ES-I3 (cell line): ENCODE measurements at regions not wholly inside any gene's neighbourhood (a gene's known extent, or its start where the extent isn't known, plus 50 kb on each side); places are given as distances from the start of the nearest gene placed in this dataset.

ENCODE experiments used
- H3K36me3 ChIP-seq: 2 replicates; pipeline ENCODE4 v1.6.1; 2013; ENCODE audit warnings: mild to moderate bottlenecking, low read length, control low read depth, moderate library complexity; ENCODE audit not compliant: insufficient read depth
- H3K4me1 ChIP-seq: 2 replicates; pipeline ENCODE4 v1.6.1; 2013; ENCODE audit warnings: mild to moderate bottlenecking, control low read depth, low read length; ENCODE audit not compliant: insufficient read depth
- H3K9ac ChIP-seq: 2 replicates; pipeline ENCODE4 v1.6.1; 2013; ENCODE audit warnings: low read depth, mild to moderate bottlenecking, low read length, moderate library complexity
- H3K9me3 ChIP-seq: 2 replicates; pipeline ENCODE4 v1.6.1; 2013; ENCODE audit warnings: mild to moderate bottlenecking, low read length, moderate library complexity; ENCODE audit not compliant: control insufficient read depth, insufficient read depth

DNA sequence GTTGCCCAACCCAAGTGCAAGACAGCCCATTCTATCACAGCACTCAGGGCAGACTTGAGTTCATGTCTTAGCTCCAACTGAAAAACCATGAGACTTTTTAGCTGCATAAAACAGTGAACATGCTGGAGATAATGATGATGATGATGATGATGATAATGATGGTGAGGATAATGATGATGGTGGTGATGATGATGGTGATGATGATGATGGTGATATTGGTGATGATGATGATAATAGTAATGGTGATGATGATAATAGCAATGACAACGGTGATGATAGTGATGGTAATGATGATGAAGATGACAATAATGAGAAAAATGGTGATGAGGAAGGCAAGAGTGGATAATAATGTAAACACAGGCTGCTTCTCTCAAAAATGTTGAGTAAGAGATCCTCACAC is 576.2 kb downstream of the BCL11B start:
- Histone ChIP-seq H3K9ac (no peak overlapping the region), H3K9me3 (no peaks in the 10 kb centered on the region), H3K4me1 (no peaks in the 10 kb centered on the region), H3K36me3 (no peaks in the 10 kb centered on the region)

DNA sequence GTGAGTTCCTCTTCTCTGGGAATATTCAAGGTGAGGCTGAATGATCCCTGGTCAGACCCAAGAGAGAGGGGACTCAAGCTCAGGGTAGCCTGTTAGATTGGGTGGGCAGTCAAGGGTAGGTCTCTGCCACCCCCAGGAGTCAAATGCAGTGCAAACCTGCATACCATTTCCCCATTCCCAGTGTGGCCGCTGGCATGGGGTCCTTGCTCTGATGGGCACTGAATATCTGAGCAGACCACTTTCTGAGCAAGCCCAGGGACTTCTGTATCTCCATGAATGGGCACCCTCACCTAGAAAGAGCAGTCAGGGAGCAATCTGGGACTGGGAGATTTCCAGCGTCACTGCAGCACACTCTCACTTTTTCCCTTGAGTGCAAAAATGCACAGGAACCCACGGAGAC is 573.7 kb downstream of the BCL11B start:
- Histone ChIP-seq H3K9me3 (no peaks in the 10 kb centered on the region), H3K9ac (no peak overlapping the region), H3K4me1 (no peaks in the 10 kb centered on the region), H3K36me3 (no peaks in the 10 kb centered on the region)

DNA sequence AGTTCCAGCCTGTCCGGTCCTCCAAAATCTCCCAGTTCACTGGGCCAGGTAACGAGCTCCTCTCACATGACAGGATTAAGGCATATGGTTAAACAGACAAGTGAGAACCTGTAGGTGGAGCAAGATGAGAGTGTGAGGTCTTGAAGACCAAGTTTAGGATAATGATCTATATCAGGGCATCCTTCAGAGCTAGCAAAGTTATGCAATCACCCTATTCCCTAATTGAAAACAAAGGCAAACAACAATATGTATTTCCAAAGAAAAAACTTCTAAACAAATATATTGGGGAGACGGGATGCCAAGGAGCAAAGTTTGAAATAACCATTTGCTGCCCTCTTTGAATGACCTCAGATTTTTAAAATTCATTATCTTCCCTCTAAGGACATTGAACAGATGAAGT is 571.2 kb downstream of the BCL11B start:
- Histone ChIP-seq H3K9me3 (no peaks in the 10 kb centered on the region), H3K4me1 (peaks cover 7% of the 10 kb centered on the region; the same call in 1 of the 2 replicates), H3K36me3 (no peaks in the 10 kb centered on the region), H3K9ac (no peak overlapping the region)

DNA sequence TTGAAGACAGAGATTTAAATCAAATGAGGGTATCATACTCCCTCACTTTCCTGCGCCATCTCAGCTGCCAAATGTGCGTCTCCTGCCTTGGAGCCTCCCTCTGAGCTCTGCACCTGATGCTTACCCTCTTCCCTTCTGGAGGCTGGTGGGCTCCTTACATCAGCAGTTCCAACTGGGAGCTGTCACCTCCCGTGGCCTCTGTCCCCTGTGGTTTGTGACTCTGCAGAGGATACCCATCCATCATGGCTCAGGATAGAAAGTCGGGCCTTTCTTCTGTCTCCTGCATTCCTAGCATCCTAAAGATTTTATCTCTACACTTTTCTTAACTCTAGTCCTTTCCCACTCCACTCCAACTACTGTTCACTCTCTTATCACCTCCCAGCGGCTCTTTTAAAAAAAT is 570.6 kb downstream of the BCL11B start:
- Histone ChIP-seq H3K9me3 (no peaks in the 10 kb centered on the region), H3K36me3 (no peaks in the 10 kb centered on the region), H3K4me1 (peaks cover 7% of the 10 kb centered on the region; the same call in 1 of the 2 replicates), H3K9ac (no peak overlapping the region)

DNA sequence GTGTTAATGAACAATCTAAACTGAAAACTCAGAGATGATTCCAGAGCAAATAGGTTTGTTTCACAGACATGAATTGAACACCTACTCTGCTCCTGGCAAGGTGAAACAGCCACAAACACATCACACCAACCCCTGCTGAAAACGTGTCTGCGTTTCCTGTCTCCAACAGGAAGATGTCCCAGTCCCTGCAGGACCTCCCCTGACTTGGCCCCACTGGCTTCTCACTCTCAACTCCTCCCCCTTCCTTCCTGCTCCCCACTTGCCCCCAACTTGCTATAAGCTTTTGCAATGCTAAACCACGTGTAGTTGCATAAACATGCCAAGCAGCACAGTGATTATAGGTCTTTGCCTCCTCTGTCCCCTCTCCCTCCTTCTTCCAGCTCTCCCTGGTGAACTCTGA is 567.6 kb downstream of the BCL11B start:
- no peaks in the 10 kb centered on the region for H3K9me3 ChIP-seq
- H3K36me3 ChIP-seq = no peaks in the 10 kb centered on the region
- H3K4me1 ChIP-seq = peaks cover 7% of the 10 kb centered on the region; the same call in 1 of the 2 replicates
- H3K9ac ChIP-seq = no peak overlapping the region

DNA sequence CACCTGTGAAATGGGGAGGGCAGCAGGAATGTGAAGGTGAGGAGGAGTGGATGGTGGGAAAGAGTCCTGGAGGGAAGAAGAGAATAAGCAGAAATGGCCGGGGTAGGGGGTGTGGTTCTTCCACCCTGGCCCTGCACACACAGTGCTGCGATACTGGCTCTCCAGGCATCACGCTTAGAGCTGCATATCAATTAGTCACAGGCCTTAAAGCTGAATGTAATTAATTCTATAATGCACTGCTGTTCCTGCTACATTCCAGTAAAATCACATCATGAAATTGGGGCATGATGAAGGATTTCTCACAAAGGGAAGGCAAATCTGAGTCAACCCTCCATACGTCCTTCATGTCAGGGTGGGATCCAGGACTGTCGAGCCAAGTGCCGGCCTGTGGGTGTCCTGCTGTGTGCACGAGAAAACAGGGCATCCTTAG is 566.1 kb downstream of the BCL11B start:
- Histone ChIP-seq H3K4me1 (peaks cover 7% of the 10 kb centered on the region; the same call in 1 of the 2 replicates), H3K9ac (no peak overlapping the region), H3K36me3 (no peaks in the 10 kb centered on the region)

DNA sequence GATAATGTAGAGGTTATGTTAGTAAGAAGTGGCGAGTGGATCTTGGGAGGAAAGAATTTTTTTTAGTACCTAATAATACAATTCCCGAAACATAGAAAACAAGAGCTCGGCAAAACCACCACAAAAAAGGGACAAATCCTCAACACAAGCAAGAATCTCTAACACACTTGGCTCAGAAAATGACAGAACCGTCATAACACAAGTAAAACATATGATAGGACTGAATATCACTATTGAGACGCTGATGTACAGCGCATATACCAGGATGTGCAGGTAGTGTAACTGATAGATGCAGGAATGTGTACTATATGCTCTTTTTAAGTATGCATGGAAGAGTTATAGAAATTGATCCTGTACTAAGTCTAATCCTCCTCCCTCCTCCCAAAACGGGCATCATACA is 564.5 kb downstream of the BCL11B start:
- Histone ChIP-seq H3K9me3 (no peaks in the 10 kb centered on the region), H3K36me3 (no peaks in the 10 kb centered on the region)

More for the DNA sequence above, 566.1 kb downstream of the BCL11B start:
- no peaks in the 10 kb centered on the region for H3K9me3 ChIP-seq

DNA sequence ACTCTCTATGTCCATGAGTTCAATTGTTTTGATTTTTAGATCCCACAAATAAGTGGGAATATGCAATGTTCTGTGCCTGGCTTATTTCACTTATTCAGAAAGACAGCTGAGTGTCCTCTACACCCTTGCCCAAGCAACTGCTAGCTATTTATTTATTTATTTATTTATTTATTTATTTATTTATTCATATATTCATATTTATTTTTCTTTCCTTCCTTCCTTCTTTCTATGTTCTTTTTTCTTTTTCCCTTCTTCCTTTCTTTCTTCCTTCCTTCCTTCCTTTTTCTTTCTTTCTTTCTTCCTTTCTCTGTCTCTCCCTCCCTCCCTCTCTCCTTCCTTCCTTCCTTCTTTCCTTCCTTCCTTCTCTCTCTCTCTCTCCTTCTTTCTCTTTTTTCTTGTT is 563.4 kb downstream of the BCL11B start:
- H3K4me1 ChIP-seq = peaks cover 7% of the 10 kb centered on the region; the same call in 1 of the 2 replicates
- H3K36me3 ChIP-seq = no peaks in the 10 kb centered on the region
- no peak overlapping the region for H3K9ac ChIP-seq
- no peaks in the 10 kb centered on the region for H3K9me3 ChIP-seq

More for the DNA sequence above, 564.5 kb downstream of the BCL11B start:
- Histone ChIP-seq H3K9ac (no peak overlapping the region), H3K4me1 (peaks cover 7% of the 10 kb centered on the region; the same call in 1 of the 2 replicates)

DNA sequence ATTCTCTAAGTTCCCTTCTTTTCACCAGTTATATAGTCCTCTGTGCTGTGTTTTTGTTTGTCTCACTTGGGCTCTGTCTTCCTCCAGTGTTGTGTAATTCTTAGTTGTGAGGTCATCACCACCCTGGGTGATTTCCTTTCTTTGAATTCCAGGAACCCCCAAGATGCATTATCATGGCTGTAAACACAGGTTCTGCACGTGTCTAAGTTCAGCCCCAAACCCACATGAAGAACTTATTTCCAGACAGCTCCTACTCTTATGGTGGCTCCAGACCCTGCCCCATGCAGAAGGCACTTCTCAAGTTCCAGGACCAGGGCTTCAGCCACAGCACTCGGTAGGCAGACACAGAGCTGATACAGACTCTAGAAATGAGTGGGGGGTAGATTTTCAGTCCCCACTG is 560.5 kb downstream of the BCL11B start:
- Histone ChIP-seq H3K9ac (no peak overlapping the region; the same call in 1 of the 2 replicates), H3K9me3 (no peaks in the 10 kb centered on the region), H3K36me3 (no peaks in the 10 kb centered on the region), H3K4me1 (no peaks in the 10 kb centered on the region)

DNA sequence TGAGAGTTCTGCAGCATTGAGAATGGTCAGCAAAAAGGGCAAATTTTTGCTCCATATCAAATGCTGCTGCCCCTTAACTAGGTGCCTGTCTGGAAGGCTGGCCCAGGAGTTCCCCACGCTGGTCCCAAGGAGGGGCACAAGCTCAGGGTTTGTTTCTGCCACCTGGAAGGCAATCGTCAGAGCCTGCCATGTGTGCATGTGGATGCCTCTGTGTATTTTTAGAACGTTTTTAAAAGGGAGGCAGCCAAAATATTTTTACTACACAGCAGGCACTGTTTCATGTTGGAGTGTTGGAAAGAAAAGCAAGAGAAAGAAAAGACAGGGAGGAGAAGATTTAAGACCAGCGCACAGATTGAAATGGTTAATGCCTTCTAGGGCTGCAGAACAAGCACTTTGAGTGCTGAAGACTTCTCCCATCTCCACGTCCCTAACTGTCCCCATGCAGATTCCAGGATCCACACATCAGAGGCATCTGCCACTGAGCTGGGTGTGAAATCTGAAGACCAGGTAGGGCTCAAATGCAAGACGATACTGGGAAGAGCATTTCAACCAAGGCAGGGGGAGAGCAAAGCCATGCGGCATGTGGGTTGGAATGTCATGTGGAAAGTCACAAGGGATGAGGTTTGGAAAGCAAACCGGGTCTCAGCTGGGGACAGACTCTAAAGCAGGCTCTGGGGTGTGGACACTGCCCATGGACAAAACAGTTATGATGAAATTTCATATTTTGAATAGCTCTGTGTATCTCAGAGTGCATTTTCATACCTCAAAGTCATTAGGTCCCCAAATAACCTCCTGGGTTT is 557.2 kb downstream of the BCL11B start:
- no peak overlapping the region for H3K9ac ChIP-seq
- no peaks in the 10 kb centered on the region for H3K36me3 ChIP-seq
- no peaks in the 10 kb centered on the region for H3K9me3 ChIP-seq
- no peaks in the 10 kb centered on the region for H3K4me1 ChIP-seq

DNA sequence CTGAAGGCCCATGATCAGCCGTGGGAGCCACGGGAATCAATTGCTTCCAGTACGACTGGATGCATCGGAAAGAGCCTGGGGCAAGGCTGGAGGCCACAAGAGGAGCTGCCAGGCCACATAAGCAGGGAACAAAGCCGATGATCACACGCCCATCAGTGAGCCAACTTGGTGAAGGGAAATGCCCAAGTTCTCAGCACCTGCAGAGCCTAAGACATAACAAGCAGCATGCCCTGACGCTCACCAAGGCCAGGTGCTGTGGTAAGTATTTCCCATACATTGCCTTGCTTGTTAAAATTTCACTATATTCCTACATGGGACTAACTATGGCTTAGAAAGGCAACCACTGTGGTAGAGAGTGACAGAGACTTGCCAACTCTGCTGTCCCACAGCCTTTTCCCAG is 555.9 kb downstream of the BCL11B start:
- Histone ChIP-seq H3K9ac (no peak overlapping the region), H3K9me3 (no peaks in the 10 kb centered on the region), H3K36me3 (no peaks in the 10 kb centered on the region), H3K4me1 (no peaks in the 10 kb centered on the region)

DNA sequence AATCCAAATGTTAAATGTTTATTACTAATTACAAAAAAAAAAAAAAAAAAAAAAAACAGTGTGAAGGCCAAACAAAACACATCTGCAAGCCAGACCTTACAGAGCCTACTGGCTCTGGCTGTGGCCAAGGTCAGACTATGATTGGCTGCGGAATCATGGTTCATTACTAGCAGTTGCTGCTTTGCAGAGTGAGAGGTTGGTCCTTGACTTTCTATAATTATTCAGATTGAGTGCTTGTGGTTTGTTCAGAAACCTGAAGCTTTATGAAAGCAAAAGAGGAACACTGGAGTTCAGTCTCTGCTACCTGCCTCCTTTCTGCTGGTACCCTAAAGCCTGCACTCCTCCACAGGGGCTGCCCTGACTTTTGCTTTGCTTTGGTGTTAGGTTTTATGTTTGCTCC is 550.9 kb downstream of the BCL11B start:
- no peak overlapping the region for H3K9ac ChIP-seq
- no peaks in the 10 kb centered on the region; the same call in 1 of the 2 replicates for H3K4me1 ChIP-seq
- H3K36me3 ChIP-seq = no peaks in the 10 kb centered on the region
- no peaks in the 10 kb centered on the region for H3K9me3 ChIP-seq

DNA sequence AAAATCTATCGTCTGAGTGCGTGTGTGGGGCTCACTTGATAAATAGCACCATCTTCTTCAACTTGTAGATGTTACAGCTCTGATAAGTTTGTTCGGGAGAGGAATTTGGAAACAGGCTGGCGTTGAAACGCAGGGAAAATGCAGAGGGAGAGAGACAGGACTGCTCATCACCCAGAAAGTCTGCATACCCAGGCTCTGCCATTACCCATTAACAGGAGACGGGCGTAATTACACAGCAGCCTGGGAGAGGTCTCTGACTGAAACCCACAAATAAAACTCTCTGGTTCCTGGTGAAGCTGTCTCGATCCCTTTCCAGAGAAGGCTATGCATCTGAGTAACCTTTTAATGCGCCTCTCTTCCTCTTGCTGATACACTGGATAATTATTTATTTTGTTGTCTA is 547.3 kb downstream of the BCL11B start:
- no peaks in the 10 kb centered on the region for H3K9me3 ChIP-seq
- H3K36me3 ChIP-seq = no peaks in the 10 kb centered on the region
- no peak overlapping the region for H3K9ac ChIP-seq
- H3K4me1 ChIP-seq = no peaks in the 10 kb centered on the region; the same call in 1 of the 2 replicates

DNA sequence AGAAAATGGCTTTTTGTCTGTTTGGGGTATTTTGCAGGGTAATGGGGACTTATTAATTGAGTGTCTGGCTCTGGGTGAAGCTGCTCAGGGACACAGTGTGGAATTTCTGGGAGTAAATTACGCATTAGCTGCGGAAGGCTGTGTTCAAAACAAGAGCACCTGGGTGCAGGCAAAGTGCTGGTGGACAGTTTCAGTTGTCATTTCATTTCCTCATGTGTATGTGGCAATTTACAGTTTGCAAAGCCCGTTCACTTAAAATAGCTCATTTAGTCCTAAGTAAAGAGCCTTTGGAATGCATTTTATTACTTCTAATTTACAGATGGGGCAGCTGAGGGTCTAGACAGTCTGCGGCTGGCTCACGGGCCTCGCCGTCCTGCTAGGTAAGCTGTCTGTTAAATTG is 546.8 kb downstream of the BCL11B start:
- Histone ChIP-seq H3K9me3 (no peaks in the 10 kb centered on the region), H3K4me1 (no peaks in the 10 kb centered on the region; the same call in 1 of the 2 replicates), H3K9ac (no peak overlapping the region)

DNA sequence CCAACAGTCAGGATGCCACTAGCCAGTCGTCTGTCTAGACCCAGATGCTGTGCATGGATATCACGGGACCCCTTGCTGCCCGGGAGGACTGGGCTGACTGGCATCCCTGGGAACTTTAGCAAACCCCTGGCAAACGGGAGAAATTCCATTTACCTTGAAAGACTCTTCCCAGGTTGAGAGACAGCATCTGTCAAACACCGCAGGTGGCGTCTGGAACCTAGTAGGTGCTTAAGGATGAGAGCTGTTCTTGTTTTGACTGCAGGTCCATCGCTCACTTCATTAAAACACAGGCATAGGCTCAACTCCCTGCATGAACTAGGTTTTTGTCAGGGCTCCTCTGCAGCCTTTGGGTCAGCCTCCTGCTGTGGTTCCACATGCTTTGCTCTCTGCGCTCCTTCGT is 546.3 kb downstream of the BCL11B start:
- no peak overlapping the region for H3K9ac ChIP-seq
- H3K36me3 ChIP-seq = no peaks in the 10 kb centered on the region
- no peaks in the 10 kb centered on the region; the same call in 1 of the 2 replicates for H3K4me1 ChIP-seq

More for the DNA sequence above, 546.8 kb downstream of the BCL11B start:
- H3K36me3 ChIP-seq = no peaks in the 10 kb centered on the region

More for the DNA sequence above, 546.3 kb downstream of the BCL11B start:
- no peaks in the 10 kb centered on the region for H3K9me3 ChIP-seq
